Neural cell (in vitro differentiated cells): ENCODE measurements at regions not wholly inside any gene's neighbourhood (a gene's known extent, or its start where the extent isn't known, plus 50 kb on each side); places are given as distances from the start of the nearest gene placed in this dataset.

Experiments
- H2AFZ ChIP-seq: fragments of 200-600, 300-800 bp; sonication (generic), shearing (Covaris generic); 2 replicates; pipeline ENCODE4 v1.6.0; 2014; ENCODE audit warnings: low read depth, mild to moderate bottlenecking, antibody characterized with exemption, low read length, moderate library complexity
- H3F3A ChIP-seq: fragments of 200-600 bp; shearing (Covaris generic); 2 replicates; pipeline ENCODE4 v1.6.1; 2016; ENCODE audit warnings: mild to moderate bottlenecking, moderate library complexity, mixed read lengths, antibody characterized with exemption, low read length; ENCODE audit not compliant: insufficient read depth, poor library complexity, severe bottlenecking
- H3K27ac ChIP-seq: fragments of 200-600, 300-800 bp; sonication (generic), shearing (Covaris generic); 2 replicates; pipeline ENCODE4 v1.5.1; 2014; ENCODE audit warnings: mild to moderate bottlenecking, low read length, moderate library complexity
- H3K27me3 ChIP-seq: fragments of 300-800, 200-600 bp; sonication (generic), shearing (Covaris generic); 2 replicates; pipeline ENCODE4 v1.6.0; 2014; ENCODE audit warnings: mild to moderate bottlenecking, low read depth, low read length, moderate library complexity; ENCODE audit not compliant: insufficient read depth
- H3K36me3 ChIP-seq: fragments of 300-800, 200-600 bp; sonication (generic), shearing (Covaris generic); 2 replicates; pipeline ENCODE4 v1.5.1; 2014; ENCODE audit warnings: mild to moderate bottlenecking, antibody characterized with exemption, low read length, moderate library complexity; ENCODE audit not compliant: insufficient read depth
- H3K4me2 ChIP-seq: fragments of 300-800, 200-600 bp; sonication (generic), shearing (Covaris generic); 2 replicates; pipeline ENCODE4 v1.6.0; 2014; ENCODE audit warnings: mild to moderate bottlenecking, low read length
- H3K4me3 ChIP-seq: fragments of 300-800, 200-600 bp; sonication (generic), shearing (Covaris generic); 2 replicates; pipeline ENCODE4 v1.5.1; 2014; ENCODE audit warnings: mild to moderate bottlenecking, low read length, moderate library complexity
- H3K79me2 ChIP-seq: fragments of 200-600 bp; shearing (Covaris generic); replicated peaks from 2 replicates; pipeline ENCODE4 v1.6.0; 2014; ENCODE audit warnings: mild to moderate bottlenecking, low read length, moderate library complexity; ENCODE audit not compliant: insufficient read depth
- H3K9ac ChIP-seq: fragments of 300-800, 200-600 bp; sonication (generic), shearing (Covaris generic); 2 replicates; pipeline ENCODE4 v1.6.1; 2016; ENCODE audit warnings: mild to moderate bottlenecking, low read length, mixed read lengths
- H3K9me2 ChIP-seq: fragments of 200-600 bp; shearing (Covaris generic); 2 replicates; pipeline ENCODE4 v1.6.1; 2016; ENCODE audit warnings: mild to moderate bottlenecking, low read length, mixed read lengths; ENCODE audit not compliant: insufficient read depth
- H3K9me3 ChIP-seq: fragments of 200-600, 300-800 bp; sonication (generic), shearing (Covaris generic); 2 replicates; pipeline ENCODE4 v1.6.1; 2016; ENCODE audit warnings: mild to moderate bottlenecking, mixed run types, low read length, moderate library complexity, mixed read lengths
- H4K20me1 ChIP-seq: fragments of 200-600 bp; shearing (Covaris generic); 2 replicates; pipeline ENCODE4 v1.6.1; 2016; ENCODE audit warnings: mild to moderate bottlenecking, mixed run types; ENCODE audit not compliant: insufficient read depth
- CTCF ChIP-seq: fragments of 450-650 bp; IDR thresholded peaks from 2 replicates; pipeline ENCODE4 v1.5.1; 2014; ENCODE audit warnings: antibody characterized with exemption, mild to moderate bottlenecking, moderate library complexity; ENCODE audit not compliant: poor library complexity, severe bottlenecking
- EP300 ChIP-seq: fragments of 450-650 bp; conservative IDR thresholded peaks from 2 replicates; pipeline ENCODE4 v1.6.1; 2014; ENCODE audit warnings: antibody characterized with exemption, mild to moderate bottlenecking, moderate library complexity; ENCODE audit not compliant: poor library complexity, severe bottlenecking
- EZH2 ChIP-seq: fragments of 200-600, 300-800 bp; shearing (Covaris generic), sonication (generic); IDR thresholded peaks from 2 replicates; pipeline ENCODE4 v1.6.1; 2014; ENCODE audit warnings: antibody characterized with exemption, low read length, borderline replicate concordance, mild to moderate bottlenecking; ENCODE audit not compliant: insufficient read depth, poor library complexity, severe bottlenecking
- MXI1 ChIP-seq: fragments of 450-650 bp; conservative IDR thresholded peaks from 2 replicates; pipeline ENCODE4 v1.6.1; 2014; ENCODE audit warnings: antibody characterized with exemption, mild to moderate bottlenecking; ENCODE audit not compliant: poor library complexity, severe bottlenecking
- POLR2AphosphoS5 ChIP-seq: IDR thresholded peaks from 2 replicates; pipeline ENCODE4 v1.6.1; 2012
- RAD21 ChIP-seq: fragments of 450-650 bp; conservative IDR thresholded peaks from 2 replicates; pipeline ENCODE4 v1.6.1; 2014; ENCODE audit warnings: antibody characterized with exemption, mild to moderate bottlenecking, moderate library complexity
- SMC3 ChIP-seq: fragments of 450-650 bp; conservative IDR thresholded peaks from 2 replicates; pipeline ENCODE4 v1.6.1; 2014; ENCODE audit warnings: antibody characterized with exemption, mild to moderate bottlenecking, moderate library complexity; ENCODE audit not compliant: poor library complexity
- TAF1 ChIP-seq: IDR thresholded peaks from 2 replicates; pipeline ENCODE4 v1.6.1; 2012; ENCODE audit warnings: low read depth
- TF ChIP-seq, protein P1 (sequence below): IDR thresholded peaks from 2 replicates; pipeline ENCODE4 v1.6.1; 2012; ENCODE audit warnings: borderline replicate concordance

GRCh38 chr1:173418107-173418985 lies 58.8 kb upstream of the PRDX6 start:
- Histone ChIP-seq H2AFZ (no peak overlapping the region), H3K4me2 (no peak overlapping the region), H3K79me2 (no peaks in the 10 kb centered on the region), H3K4me3 (no peak overlapping the region), H3F3A (no peaks in the 10 kb centered on the region), H3K27me3 (no peaks in the 10 kb centered on the region), H3K9ac (no peak overlapping the region), H3K9me3 (no peaks in the 10 kb centered on the region), H3K9me2 (no peaks in the 10 kb centered on the region), H3K36me3 (no peaks in the 10 kb centered on the region), H3K27ac (no peak overlapping the region), H4K20me1 (no peaks in the 10 kb centered on the region)
- TF ChIP-seq MXI1 (no peak), CTCF (no peak), SMC3 (no peak), EP300 (no peak), TAF1 (no peak), RAD21 (no peak), POLR2AphosphoS5 (no peak), EZH2 (no peak)
- TF ChIP-seq, protein P1, sequence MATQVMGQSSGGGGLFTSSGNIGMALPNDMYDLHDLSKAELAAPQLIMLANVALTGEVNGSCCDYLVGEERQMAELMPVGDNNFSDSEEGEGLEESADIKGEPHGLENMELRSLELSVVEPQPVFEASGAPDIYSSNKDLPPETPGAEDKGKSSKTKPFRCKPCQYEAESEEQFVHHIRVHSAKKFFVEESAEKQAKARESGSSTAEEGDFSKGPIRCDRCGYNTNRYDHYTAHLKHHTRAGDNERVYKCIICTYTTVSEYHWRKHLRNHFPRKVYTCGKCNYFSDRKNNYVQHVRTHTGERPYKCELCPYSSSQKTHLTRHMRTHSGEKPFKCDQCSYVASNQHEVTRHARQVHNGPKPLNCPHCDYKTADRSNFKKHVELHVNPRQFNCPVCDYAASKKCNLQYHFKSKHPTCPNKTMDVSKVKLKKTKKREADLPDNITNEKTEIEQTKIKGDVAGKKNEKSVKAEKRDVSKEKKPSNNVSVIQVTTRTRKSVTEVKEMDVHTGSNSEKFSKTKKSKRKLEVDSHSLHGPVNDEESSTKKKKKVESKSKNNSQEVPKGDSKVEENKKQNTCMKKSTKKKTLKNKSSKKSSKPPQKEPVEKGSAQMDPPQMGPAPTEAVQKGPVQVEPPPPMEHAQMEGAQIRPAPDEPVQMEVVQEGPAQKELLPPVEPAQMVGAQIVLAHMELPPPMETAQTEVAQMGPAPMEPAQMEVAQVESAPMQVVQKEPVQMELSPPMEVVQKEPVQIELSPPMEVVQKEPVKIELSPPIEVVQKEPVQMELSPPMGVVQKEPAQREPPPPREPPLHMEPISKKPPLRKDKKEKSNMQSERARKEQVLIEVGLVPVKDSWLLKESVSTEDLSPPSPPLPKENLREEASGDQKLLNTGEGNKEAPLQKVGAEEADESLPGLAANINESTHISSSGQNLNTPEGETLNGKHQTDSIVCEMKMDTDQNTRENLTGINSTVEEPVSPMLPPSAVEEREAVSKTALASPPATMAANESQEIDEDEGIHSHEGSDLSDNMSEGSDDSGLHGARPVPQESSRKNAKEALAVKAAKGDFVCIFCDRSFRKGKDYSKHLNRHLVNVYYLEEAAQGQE = no peak

- Histone ChIP-seq H3K36me3 (no peaks in the 10 kb centered on the region), H3K27me3 (no peaks in the 10 kb centered on the region), H4K20me1 (no peaks in the 10 kb centered on the region), H3K4me3 (no peak overlapping the region), H3K9ac (no peak overlapping the region), H3K9me2 (no peaks in the 10 kb centered on the region), H3K4me2 (no peak overlapping the region), H2AFZ (no peak overlapping the region), H3K9me3 (no peaks in the 10 kb centered on the region), H3K27ac (no peak overlapping the region), H3F3A (no peaks in the 10 kb centered on the region), H3K79me2 (no peaks in the 10 kb centered on the region)
- TF ChIP-seq, protein P1 = no peak
- TF ChIP-seq TAF1 (no peak), MXI1 (no peak), RAD21 (peak; percentile 81), EZH2 (no peak), SMC3 (peak; percentile 83), CTCF (peak; percentile 84)
These were observed 56.8 kb upstream of the PRDX6 start for GRCh38 chr1:173420330-173420806.
